Thoracic aorta (tissue), 2 donors: ENCODE measurements at regions not wholly inside any gene's neighbourhood (a gene's known extent, or its start where the extent isn't known, plus 50 kb on each side); places are given as distances from the start of the nearest gene placed in this dataset.

Experiments used
- ATAC-seq: fragments of 150-250 bp; one replicate; pipeline ENCODE4 v1.8.0; 2017; ENCODE audit warnings: low read depth; ENCODE audit not compliant: insufficient number of reproducible peaks, low FRiP score
- DNase-seq: peaks from one replicate; pipeline ENCODE4 v3.0.0-alpha.2; 2020; ENCODE audit warnings: low spot score
- H3K27ac ChIP-seq, 2 donors: fragments of 200-600 bp; sonication (generic); 1 replicate in 1 of 2; 2 replicates in 1 of 2; pipeline ENCODE4 v1.5.1; 2016; ENCODE audit warnings: mild to moderate bottlenecking in 2 of 2, moderate library complexity in 2 of 2
- H3K27me3 ChIP-seq: fragments of 200-600 bp; sonication (generic); replicated peaks from 2 replicates; pipeline ENCODE4 v1.6.0; 2016; ENCODE audit warnings: mild to moderate bottlenecking; ENCODE audit not compliant: insufficient read depth
- H3K36me3 ChIP-seq: fragments of 200-600 bp; sonication (generic); one replicate; pipeline ENCODE4 v1.5.1; 2016
- H3K4me1 ChIP-seq, 2 donors: fragments of 200-600 bp; sonication (generic); 1 replicate in 1 of 2; 2 replicates in 1 of 2; pipeline versions ENCODE4 v1.5.1 to v1.6.0; 2016; ENCODE audit warnings: low read depth in 2 of 2, mild to moderate bottlenecking in 1 of 2; ENCODE audit not compliant: control insufficient read depth in 1 of 2
- H3K4me3 ChIP-seq: fragments of 200-600 bp; sonication (generic); 2 replicates; pipeline ENCODE4 v1.5.1; 2016; ENCODE audit warnings: mild to moderate bottlenecking
- H3K9me3 ChIP-seq: fragments of 200-600 bp; sonication (generic); 2 replicates; pipeline ENCODE4 v1.5.1; 2016
- CTCF ChIP-seq: fragments of 200-600 bp; sonication (generic); IDR thresholded peaks from one replicate; pipeline ENCODE4 v1.5.1; 2019; ENCODE audit warnings: antibody characterized with exemption

- no peaks in the 10 kb centered on the region for H3K27me3 ChIP-seq
- no peaks in the 10 kb centered on the region for H3K36me3 ChIP-seq
- DNase-seq: no peak
- H3K27ac ChIP-seq: no peak overlapping the region
- H3K4me3 ChIP-seq: no peak overlapping the region
- ATAC-seq: no peak
- no peaks in the 10 kb centered on the region for H3K9me3 ChIP-seq
- no peaks in the 10 kb centered on the region for H3K4me1 ChIP-seq
- no peak for TF ChIP-seq CTCF
Observed at GRCh38 chrX:4831574-4831973, 1118.1 kb upstream of the PRKX start.

- Histone ChIP-seq H3K9me3 (no peaks in the 10 kb centered on the region), H3K27me3 (no peaks in the 10 kb centered on the region), H3K4me1 (no peaks in the 10 kb centered on the region), H3K4me3 (no peak overlapping the region), H3K27ac (no peak overlapping the region), H3K36me3 (no peaks in the 10 kb centered on the region)
- ATAC-seq (no peak), DNase-seq (no peak)
- TF ChIP-seq CTCF: no peak
Observed at GRCh38 chrX:4830880-4831557, 1117.6 kb upstream of the PRKX start.

- no peak for TF ChIP-seq CTCF
- Histone ChIP-seq H3K27ac (no peak overlapping the region), H3K9me3 (no peaks in the 10 kb centered on the region), H3K27me3 (no peaks in the 10 kb centered on the region), H3K4me1 (no peaks in the 10 kb centered on the region), H3K36me3 (no peaks in the 10 kb centered on the region), H3K4me3 (no peak overlapping the region)
- ATAC-seq: no peak
- DNase-seq: no peak
Observed at GRCh38 chrX:4825550-4825949, 1112.1 kb upstream of the PRKX start.

- Histone ChIP-seq H3K27ac (no peak overlapping the region), H3K27me3 (no peaks in the 10 kb centered on the region), H3K36me3 (no peaks in the 10 kb centered on the region), H3K9me3 (no peaks in the 10 kb centered on the region), H3K4me3 (no peak overlapping the region), H3K4me1 (no peaks in the 10 kb centered on the region)
- DNase-seq (no peak), ATAC-seq (no peak)
- TF ChIP-seq CTCF: no peak
Observed at GRCh38 chrX:4809571-4809970, 1096.1 kb upstream of the PRKX start.

- Histone ChIP-seq H3K4me1 (no peaks in the 10 kb centered on the region), H3K27me3 (no peaks in the 10 kb centered on the region), H3K27ac (no peak overlapping the region), H3K36me3 (no peaks in the 10 kb centered on the region), H3K4me3 (no peak overlapping the region), H3K9me3 (no peaks in the 10 kb centered on the region)
- ATAC-seq (no peak), DNase-seq (no peak)
- no peak for TF ChIP-seq CTCF
Observed at GRCh38 chrX:4805502-4805901, 1092.1 kb upstream of the PRKX start.
